CD4-positive, alpha-beta T cell treated with Interleukin-17A for 1 hour (primary cell): ENCODE measurements at regions not wholly inside any gene's neighbourhood (a gene's known extent, or its start where the extent isn't known, plus 50 kb on each side); places are given as distances from the start of the nearest gene placed in this dataset.
"Not testable (repeated sequence)": the region's sequence is repeated elsewhere in the genome, so short reads cannot be mapped to it uniquely, and the experiment has no call there.

Experiments
- DNase-seq: peaks from one replicate; pipeline ENCODE4 v3.0.0-alpha.2; 2020

- not testable (repeated sequence) for DNase-seq
These were observed 174.8 kb downstream of the COL12A1 start for GRCh38 chr6:75031102-75031501.

GRCh38 chr6:75029333-75029732 lies 176.5 kb downstream of the COL12A1 start:
- no peak for DNase-seq

- no peak for DNase-seq
These were observed 180.5 kb downstream of the COL12A1 start for GRCh38 chr6:75025371-75025770.

GRCh38 chr6:75024828-75025227 lies 181.0 kb downstream of the COL12A1 start:
- DNase-seq = no peak

GRCh38 chr6:75023634-75024033 lies 182.2 kb downstream of the COL12A1 start:
- no peak for DNase-seq

GRCh38 chr6:75020971-75021370 lies 184.9 kb downstream of the COL12A1 start:
- DNase-seq = no peak

GRCh38 chr6:75020376-75020775 lies 185.5 kb downstream of the COL12A1 start:
- no peak for DNase-seq

GRCh38 chr6:75012018-75012417 lies 193.8 kb downstream of the COL12A1 start:
- no peak for DNase-seq

GRCh38 chr6:75003984-75004383 lies 201.9 kb downstream of the COL12A1 start:
- not testable (repeated sequence) for DNase-seq

- DNase-seq = no peak
These were observed 208.2 kb downstream of the COL12A1 start for GRCh38 chr6:74997646-74998045.

- no peak for DNase-seq
These were observed 212.7 kb downstream of the COL12A1 start for GRCh38 chr6:74993136-74993535.

GRCh38 chr6:74991573-74992332 lies 214.1 kb downstream of the COL12A1 start:
- DNase-seq = no peak

- no peak for DNase-seq
These were observed 226.6 kb downstream of the COL12A1 start for GRCh38 chr6:74979065-74979766.

GRCh38 chr6:74976701-74977100 lies 229.2 kb downstream of the COL12A1 start:
- no peak for DNase-seq

GRCh38 chr6:74976026-74976425 lies 229.8 kb downstream of the COL12A1 start:
- no peak for DNase-seq

- DNase-seq = no peak
These were observed 232.3 kb downstream of the COL12A1 start for GRCh38 chr6:74973591-74973990.

- no peak for DNase-seq
These were observed 234.2 kb downstream of the COL12A1 start for GRCh38 chr6:74971633-74972032.

GRCh38 chr6:74969591-74970267 lies 236.1 kb downstream of the COL12A1 start:
- DNase-seq = no peak

- DNase-seq = no peak
These were observed 238.0 kb downstream of the COL12A1 start for GRCh38 chr6:74967821-74968220.

GRCh38 chr6:74966712-74967111 lies 239.1 kb downstream of the COL12A1 start:
- no peak for DNase-seq

GRCh38 chr6:74964871-74965441 lies 240.9 kb downstream of the COL12A1 start:
- DNase-seq = no peak

GRCh38 chr6:74956559-74957428 lies 249.1 kb downstream of the COL12A1 start:
- DNase-seq = no peak
